ENCODE measurements at regions not wholly inside any gene's neighbourhood (a gene's known extent, or its start where the extent isn't known, plus 50 kb on each side); places are given as distances from the start of the nearest gene placed in this dataset.

DNA sequence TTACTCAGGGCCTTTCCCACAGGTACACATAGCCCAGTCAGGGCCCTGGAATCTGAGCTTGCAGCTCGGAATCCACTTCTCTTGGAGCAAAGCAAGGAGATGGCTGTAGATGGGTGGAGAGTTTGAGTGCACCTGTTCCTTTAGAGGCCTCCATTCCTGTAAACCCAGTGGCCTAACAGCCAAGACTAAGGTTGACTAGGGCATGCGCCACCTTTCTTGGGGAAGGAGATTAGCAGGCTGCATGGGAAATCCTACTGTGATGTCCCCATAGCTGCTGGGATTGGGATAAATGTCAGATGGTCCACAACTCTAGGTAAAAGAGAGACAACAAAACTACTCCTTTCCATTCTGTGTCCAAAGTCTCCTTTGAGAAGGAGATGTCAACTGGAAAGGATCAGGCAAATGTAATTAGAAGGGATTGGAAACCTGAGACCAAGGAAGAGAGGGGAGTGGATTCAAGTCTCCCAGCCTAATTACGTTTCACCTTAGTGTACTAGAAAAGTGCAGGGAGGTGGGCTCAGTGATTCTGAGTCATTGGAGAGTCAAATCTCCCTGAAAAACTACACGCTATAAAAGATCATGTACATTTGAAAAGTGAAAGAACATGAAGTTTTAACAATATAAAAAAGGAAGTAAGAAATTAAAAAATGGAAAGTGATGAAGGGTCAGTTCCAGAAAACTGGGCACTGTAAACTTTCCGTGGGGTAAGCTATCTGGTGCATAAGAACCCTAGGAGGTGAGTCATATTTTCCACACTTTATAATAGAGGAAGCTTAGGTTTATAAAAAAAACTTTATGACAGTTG lies 104.2 kb downstream of the SEC61B start:
- TF ChIP-seq CTCF (IDR thresholded peaks at IDR 0.05; ENCODE audit: low read depth, low read length, missing control alignments): no peak
- H3K4me3 ChIP-seq (ENCODE audit: low read depth, low read length): no peak overlapping the region
- no peak for DNase-seq (ENCODE audit: low read depth)

- no peak overlapping the region for H3K4me3 ChIP-seq (ENCODE audit: low read depth, low read length)
- no peak for DNase-seq (ENCODE audit: low read depth)
- no peak for TF ChIP-seq CTCF (IDR thresholded peaks at IDR 0.05; ENCODE audit: low read depth, low read length, missing control alignments)
Measured at GRCh38 chr9:99326917-99327189, 104.8 kb downstream of the SEC61B start.

GRCh38 chr9:99327667-99328066 lies 105.6 kb downstream of the SEC61B start:
- DNase-seq (ENCODE audit: low read depth): no peak
- no peak for TF ChIP-seq CTCF (IDR thresholded peaks at IDR 0.05; ENCODE audit: low read depth, low read length, missing control alignments)
- no peak overlapping the region; the same call in 1 of the 2 replicates for H3K4me3 ChIP-seq (ENCODE audit: low read depth, low read length)

DNA sequence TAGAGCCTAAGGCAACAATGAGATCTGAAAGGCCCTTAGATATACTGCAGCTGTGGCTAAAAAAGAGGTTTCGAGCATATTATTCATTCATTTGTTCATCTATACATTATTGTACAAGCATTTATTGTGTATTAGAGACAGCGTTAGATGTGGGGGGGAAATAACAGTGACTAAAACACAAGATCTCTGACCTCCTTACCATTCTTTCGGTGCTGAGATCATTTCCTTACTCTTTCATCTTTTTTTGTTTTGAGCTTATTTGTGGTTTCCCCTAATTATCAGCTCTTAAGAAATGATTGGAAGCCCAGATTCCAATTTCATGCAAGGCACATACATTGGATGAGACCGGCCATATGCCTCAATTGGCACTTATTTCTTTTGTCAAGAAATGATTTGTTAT lies 113.2 kb downstream of the SEC61B start:
- no peak for TF ChIP-seq CTCF (IDR thresholded peaks at IDR 0.05; ENCODE audit: low read depth, low read length, missing control alignments)
- DNase-seq (ENCODE audit: low read depth): no peak

GRCh38 chr9:99336005-99336404 lies 113.9 kb downstream of the SEC61B start:
- TF ChIP-seq CTCF (IDR thresholded peaks at IDR 0.05; ENCODE audit: low read depth, low read length, missing control alignments): no peak
- no peak for DNase-seq (ENCODE audit: low read depth)
- no peak overlapping the region for H3K4me3 ChIP-seq (ENCODE audit: low read depth, low read length)

More for the DNA sequence above, 113.2 kb downstream of the SEC61B start:
- no peak overlapping the region for H3K4me3 ChIP-seq (ENCODE audit: low read depth, low read length)

GRCh38 chr9:99336531-99336930 lies 114.4 kb downstream of the SEC61B start:
- DNase-seq (ENCODE audit: low read depth): no peak
- no peak for TF ChIP-seq CTCF (IDR thresholded peaks at IDR 0.05; ENCODE audit: low read depth, low read length, missing control alignments)
- H3K4me3 ChIP-seq (ENCODE audit: low read depth, low read length): no peak overlapping the region

DNA sequence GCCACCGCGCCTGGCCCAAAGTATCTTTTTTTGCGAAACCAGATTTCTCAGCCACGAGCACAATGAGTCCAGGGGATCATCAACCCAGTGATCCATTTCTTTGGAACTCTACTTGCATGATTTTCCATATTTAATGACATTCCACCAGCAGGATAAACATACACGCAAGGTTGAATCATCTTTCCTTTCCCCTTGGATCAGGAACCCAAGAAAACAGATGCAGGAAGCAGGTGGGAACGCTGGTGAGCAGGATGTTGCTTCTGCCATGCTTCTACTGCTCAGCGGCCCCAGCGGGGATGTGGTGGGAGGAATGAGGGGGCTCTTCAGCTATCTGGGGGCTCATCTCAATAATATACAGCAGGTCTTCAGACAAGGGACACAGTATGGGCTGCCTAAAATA lies 118.2 kb downstream of the SEC61B start:
- H3K4me3 ChIP-seq (ENCODE audit: low read depth, low read length): no peak overlapping the region
- TF ChIP-seq CTCF (IDR thresholded peaks at IDR 0.05; ENCODE audit: low read depth, low read length, missing control alignments): no peak
- DNase-seq (ENCODE audit: low read depth): no peak
